IMR-90 (cell line): ENCODE measurements at regions not wholly inside any gene's neighbourhood (a gene's known extent, or its start where the extent isn't known, plus 50 kb on each side); places are given as distances from the start of the nearest gene placed in this dataset.

ENCODE experiments used
- BHLHE40 ChIP-seq: fragments of 150-350 bp; IDR thresholded peaks from 2 replicates; pipeline ENCODE4 v1.6.1; 2016; ENCODE audit warnings: mild to moderate bottlenecking, low read depth, low read length
- CEBPB ChIP-seq: IDR thresholded peaks from 2 replicates; pipeline ENCODE4 v1.6.1; 2012; ENCODE audit warnings: low read depth, low read length, improper control_type of control experiment
- CTCF ChIP-seq: conservative IDR thresholded peaks from 2 replicates; pipeline ENCODE4 v1.5.1; 2012; ENCODE audit warnings: mild to moderate bottlenecking, low read depth, low read length, improper control_type of control experiment
- ELK1 ChIP-seq: fragments of 150-350 bp; IDR thresholded peaks from 2 replicates; pipeline ENCODE4 v1.6.1; 2016; ENCODE audit warnings: low read depth, mild to moderate bottlenecking, low read length, moderate library complexity, borderline replicate concordance
- FOS ChIP-seq: fragments of 150-350 bp; IDR thresholded peaks from 2 replicates; pipeline ENCODE4 v1.6.1; 2016; ENCODE audit warnings: low read depth, low read length
- MAZ ChIP-seq: IDR thresholded peaks from 2 replicates; pipeline ENCODE4 v1.6.1; 2012; ENCODE audit warnings: low read depth, mild to moderate bottlenecking, low read length, improper control_type of control experiment, moderate library complexity, borderline replicate concordance
- NFE2L2 ChIP-seq: fragments of 150-350 bp; IDR thresholded peaks from 2 replicates; pipeline ENCODE4 v1.6.1; 2016; ENCODE audit warnings: low read depth, mild to moderate bottlenecking, low read length
- POLR2A ChIP-seq: IDR thresholded peaks from 2 replicates; pipeline ENCODE4 v1.6.1; 2012; ENCODE audit warnings: mild to moderate bottlenecking, low read depth, low read length
- RAD21 ChIP-seq: IDR thresholded peaks from 2 replicates; pipeline ENCODE4 v1.6.1; 2012; ENCODE audit warnings: low read length, improper control_type of control experiment
- RFX5 ChIP-seq: IDR thresholded peaks from 2 replicates; pipeline ENCODE4 v1.8.0; 2012; ENCODE audit warnings: low read depth, mild to moderate bottlenecking, low read length, moderate library complexity
- SMC3 ChIP-seq: fragments of 150-350 bp; IDR thresholded peaks from 2 replicates; pipeline ENCODE4 v1.6.1; 2016; ENCODE audit warnings: low read depth, mild to moderate bottlenecking, antibody characterized with exemption, low read length, moderate library complexity
- USF2 ChIP-seq: fragments of 150-350 bp; IDR thresholded peaks from 2 replicates; pipeline ENCODE4 v1.6.1; 2017; ENCODE audit warnings: mild to moderate bottlenecking, antibody characterized with exemption, low read length, low read depth

- TF ChIP-seq NFE2L2 (no peak), POLR2A (no peak), USF2 (no peak), CTCF (no peak), SMC3 (no peak), FOS (no peak), RAD21 (no peak), BHLHE40 (no peak), RFX5 (no peak), CEBPB (no peak), ELK1 (no peak), MAZ (no peak)
Measured at GRCh38 chr13:69418319-69418718, 689.3 kb upstream of the ATXN8OS start.
